Myocyte (in vitro differentiated cells): ENCODE measurements at regions not wholly inside any gene's neighbourhood (a gene's known extent, or its start where the extent isn't known, plus 50 kb on each side); places are given as distances from the start of the nearest gene placed in this dataset.
"Not testable (repeated sequence)": the region's sequence is repeated elsewhere in the genome, so short reads cannot be mapped to it uniquely, and the experiment has no call there.

Source experiments
- DNase-seq: peaks from one replicate; pipeline ENCODE4 v3.0.0-alpha.2; 2012; ENCODE audit warnings: low read depth

- no peak for DNase-seq
Observed at GRCh38 chr3:147471741-147472140, 62.6 kb downstream of the ZIC1 start.

GRCh38 chr3:147472846-147473245 lies 63.7 kb downstream of the ZIC1 start:
- DNase-seq: peak; percentile 34

GRCh38 chr3:147483145-147483544 lies 74.0 kb downstream of the ZIC1 start:
- DNase-seq: no peak

GRCh38 chr3:147483578-147483977 lies 74.4 kb downstream of the ZIC1 start:
- no peak for DNase-seq

GRCh38 chr3:147493065-147493464 lies 83.9 kb downstream of the ZIC1 start:
- DNase-seq: no peak

GRCh38 chr3:147493666-147494065 lies 84.5 kb downstream of the ZIC1 start:
- no peak for DNase-seq

GRCh38 chr3:147497286-147497685 lies 88.1 kb downstream of the ZIC1 start:
- DNase-seq: peak; percentile 52

- DNase-seq: peak; percentile 13
Observed at GRCh38 chr3:147507638-147508286, 98.6 kb downstream of the ZIC1 start.

GRCh38 chr3:147509448-147509847 lies 100.3 kb downstream of the ZIC1 start:
- peak; percentile 14 for DNase-seq

- no peak for DNase-seq
Observed at GRCh38 chr3:147513785-147514184, 104.6 kb downstream of the ZIC1 start.

GRCh38 chr3:147514366-147515160 lies 105.4 kb downstream of the ZIC1 start:
- no peak for DNase-seq

GRCh38 chr3:147518465-147518864 lies 109.3 kb downstream of the ZIC1 start:
- DNase-seq: no peak

GRCh38 chr3:147521646-147522045 lies 112.5 kb downstream of the ZIC1 start:
- peak; percentile 37 for DNase-seq

GRCh38 chr3:147522780-147523179 lies 113.6 kb downstream of the ZIC1 start:
- not testable (repeated sequence) for DNase-seq

- DNase-seq: no peak
Observed at GRCh38 chr3:147529551-147529950, 120.4 kb downstream of the ZIC1 start.

GRCh38 chr3:147538034-147538433 lies 128.9 kb downstream of the ZIC1 start:
- DNase-seq: no peak

GRCh38 chr3:147540921-147541320 lies 131.8 kb downstream of the ZIC1 start:
- no peak for DNase-seq

GRCh38 chr3:147544290-147544689 lies 135.1 kb downstream of the ZIC1 start:
- DNase-seq: no peak

GRCh38 chr3:147551491-147551890 lies 142.3 kb downstream of the ZIC1 start:
- no peak for DNase-seq

- no peak for DNase-seq
Observed at GRCh38 chr3:147554332-147554731, 145.2 kb downstream of the ZIC1 start.

- DNase-seq: peak; percentile 11
Observed at GRCh38 chr3:147572970-147573340, 163.8 kb downstream of the ZIC1 start.

- DNase-seq: peak; percentile 15
Observed at GRCh38 chr3:147574621-147575020, 165.5 kb downstream of the ZIC1 start.

GRCh38 chr3:147575391-147575790 lies 166.2 kb downstream of the ZIC1 start:
- DNase-seq: no peak
